Motor neuron (in vitro differentiated cells): ENCODE measurements at regions not wholly inside any gene's neighbourhood (a gene's known extent, or its start where the extent isn't known, plus 50 kb on each side); places are given as distances from the start of the nearest gene placed in this dataset.
A peak's percentile ranks its signal among the peaks of the same experiment; 100 is the strongest.
"Not testable (repeated sequence)": the region's sequence is repeated elsewhere in the genome, so short reads cannot be mapped to it uniquely, and the experiment has no call there.

Source experiments
- ATAC-seq, 8 experiments: fragments of 200-7000 bp; cut with Tn5 transposase; replicated peaks in 6 of 8; 2 replicates each; pipeline ENCODE4 v1.8.0; 2021; ENCODE audit warnings: mild to moderate bottlenecking in 8 of 8, moderate library complexity in 8 of 8
- H3K27ac ChIP-seq, 2 donors: fragments of 250-450 bp; sonication (Bioruptor Pico); 2 replicates each; pipeline ENCODE4 v1.9.0; 2021; ENCODE audit warnings: antibody characterized with exemption in 2 of 2, mild to moderate bottlenecking in 2 of 2, moderate library complexity in 1 of 2
- H3K4me1 ChIP-seq, 2 donors: fragments of 250-450 bp; sonication (Bioruptor Pico); replicated peaks in 1 of 2; 2 replicates each; pipeline ENCODE4 v1.6.1; 2021; ENCODE audit warnings: antibody characterized with exemption in 2 of 2, mild to moderate bottlenecking in 2 of 2, moderate library complexity in 1 of 2
- H3K4me3 ChIP-seq, 5 donors: fragments of 250-450 bp; sonication (Bioruptor Pico); 2 replicates each; pipeline ENCODE4 v1.9.0; 2021; ENCODE audit warnings: antibody characterized with exemption in 5 of 5, mild to moderate bottlenecking in 5 of 5, moderate library complexity in 4 of 5
- WGBS, 10 experiments: fragments of 450-650 bp; shearing (Covaris generic); methylation state at CpG; one replicate each; pipeline ENCODE4 v1.0.0; 2022; 5-methylcytosine and 5-hydroxymethylcytosine counted together
- in situ Hi-C, 9 experiments: fragments of 400-800 bp; cut with MboI; loops; one replicate each; pipeline ENCODE4 v1.15.0; 2021; ENCODE audit warnings: low sequenced_read_pairs in 9 of 9, low pct_unique_long_range_greater_than_20kb in 2 of 9; ENCODE audit not compliant: unreplicated experiment in 9 of 9

- ATAC-seq = peak in 6 of 8 experiments; percentile 73 to 99 (median 98)
- no peak overlapping the region for H3K27ac ChIP-seq
- WGBS, 10 experiments = 0 to 32% (median 20%) methylated on average over 1 to 2 of the region's 3 CpGs; no CpG with 5 or more reads in 5 of the 10 experiments
- H3K4me3 ChIP-seq = no peak overlapping the region
- peaks cover 10 to 11% of the 10 kb centered on the region in 2 donors for H3K4me1 ChIP-seq
- in situ Hi-C loops = no loop called here
Measured at GRCh38 chr10:55747244-55747643, 613.8 kb downstream of the ZWINT start.

GRCh38 chr10:55746002-55746401 is 615.1 kb downstream of the ZWINT start:
- peaks cover 10 to 11% of the 10 kb centered on the region in 2 donors for H3K4me1 ChIP-seq
- H3K4me3 ChIP-seq = no peak overlapping the region
- ATAC-seq = no peak
- no peak overlapping the region for H3K27ac ChIP-seq
- 0 to 100% (median 0%) methylated on average over 1 of the region's 1 CpG; no CpG with 5 or more reads in 5 of the 10 experiments for WGBS, 10 experiments
- in situ Hi-C loops = no loop called here

- WGBS, 10 experiments = 20 to 100% (median 93%) methylated on average over 1 to 2 of the region's 2 CpGs; no CpG with 5 or more reads in 6 of the 10 experiments
- in situ Hi-C loops = no loop called here
- ATAC-seq = no peak
- Histone ChIP-seq H3K27ac (no peak overlapping the region), H3K4me1 (peaks cover 8 to 13% of the 10 kb centered on the region in 2 donors), H3K4me3 (no peak overlapping the region)
Measured at GRCh38 chr10:55742487-55742886, 618.6 kb downstream of the ZWINT start.

- 0 to 51% (median 0%) methylated on average over 1 to 2 of the region's 2 CpGs; no CpG with 5 or more reads in 3 of the 10 experiments for WGBS, 10 experiments
- H3K27ac ChIP-seq, H3K4me1 ChIP-seq, H3K4me3 ChIP-seq, in situ Hi-C loops: not testable (repeated sequence)
- ATAC-seq = peak in 4 of 8 experiments; percentile 21 to 84 (median 72)
Measured at GRCh38 chr10:55740767-55741166, 620.3 kb downstream of the ZWINT start.

GRCh38 chr10:55740110-55740509 is 620.9 kb downstream of the ZWINT start:
- no peak overlapping the region for H3K27ac ChIP-seq
- in situ Hi-C loops = no loop called here
- WGBS, 10 experiments = 0 to 100% (median 82%) methylated on average over 1 to 2 of the region's 2 CpGs
- no peak for ATAC-seq
- H3K4me1 ChIP-seq = peaks cover 0 to 6% of the 10 kb centered on the region in 2 donors
- H3K4me3 ChIP-seq = no peak overlapping the region

GRCh38 chr10:55734112-55734511 is 626.9 kb downstream of the ZWINT start:
- WGBS, 10 experiments = 0 to 94% (median 75%) methylated on average over 2 of the region's 2 CpGs; no CpG with 5 or more reads in 1 of the 10 experiments
- in situ Hi-C loops = no loop called here
- Histone ChIP-seq H3K4me3 (no peak overlapping the region), H3K4me1 (peaks cover 0 to 6% of the 10 kb centered on the region in 2 donors), H3K27ac (no peak overlapping the region)
- ATAC-seq = no peak

- no peak for ATAC-seq
- in situ Hi-C loops = no loop called here
- Histone ChIP-seq H3K4me1 (peaks cover 0 to 6% of the 10 kb centered on the region in 2 donors), H3K27ac (no peak overlapping the region), H3K4me3 (no peak overlapping the region)
- WGBS, 10 experiments = 0 to 100% (median 82%) methylated on average over 1 to 2 of the region's 2 CpGs
Measured at GRCh38 chr10:55704950-55705349, 656.1 kb downstream of the ZWINT start.

GRCh38 chr10:55668326-55668922 is 692.6 kb downstream of the ZWINT start:
- H3K4me1 ChIP-seq = peaks cover 0 to 4% of the 10 kb centered on the region in 2 donors
- WGBS, 10 experiments = 0 to 90% (median 48%) methylated on average over 1 to 2 of the region's 2 CpGs; no CpG with 5 or more reads in 2 of the 10 experiments
- no peak overlapping the region for H3K4me3 ChIP-seq
- no peak overlapping the region for H3K27ac ChIP-seq
- peak in 1 of 8 experiments; percentile 20 for ATAC-seq
- in situ Hi-C loops = no loop called here

GRCh38 chr10:55653531-55653930 is 707.5 kb downstream of the ZWINT start:
- in situ Hi-C loops = no loop called here
- Histone ChIP-seq H3K4me3 (no peak overlapping the region), H3K4me1 (no peaks in the 10 kb centered on the region), H3K27ac (no peak overlapping the region)
- no peak for ATAC-seq

GRCh38 chr10:55641601-55642000 is 719.5 kb downstream of the ZWINT start:
- no peaks in the 10 kb centered on the region for H3K4me1 ChIP-seq
- H3K27ac ChIP-seq = no peak overlapping the region
- no peak overlapping the region for H3K4me3 ChIP-seq
- in situ Hi-C loops = no loop called here
- WGBS, 10 experiments = 100% methylated on average over 1 of the region's 1 CpG; no CpG with 5 or more reads in 8 of the 10 experiments
- ATAC-seq = peak in 1 of 8 experiments; percentile 56

- Histone ChIP-seq H3K4me1 (no peaks in the 10 kb centered on the region), H3K27ac (peak overlapping the region; percentile 61 to 73), H3K4me3 (peak overlapping the region; percentile 60 to 83 (median 71))
- 0 to 2% (median 2%) methylated on average over 1 to 16 of the region's 49 CpGs; no CpG with 5 or more reads in 6 of the 10 experiments for WGBS, 10 experiments
- ATAC-seq = peak; percentile 84 to 96 (median 88)
- in situ Hi-C loops = no loop called here
Measured at GRCh38 chr10:55631071-55631654, 729.9 kb downstream of the ZWINT start.

GRCh38 chr10:55630491-55631056 is 730.5 kb downstream of the ZWINT start:
- peak in 7 of 8 experiments; percentile 5 to 21 (median 15) for ATAC-seq
- WGBS, 10 experiments = 0 to 12% (median 0%) methylated on average over 1 to 10 of the region's 35 CpGs; no CpG with 5 or more reads in 3 of the 10 experiments
- H3K4me3 ChIP-seq = peak overlapping the region; percentile 60 to 83 (median 71)
- in situ Hi-C loops = no loop called here
- H3K4me1 ChIP-seq = no peaks in the 10 kb centered on the region
- peak overlapping the region; percentile 61 to 73 for H3K27ac ChIP-seq

GRCh38 chr10:55629793-55630490 is 731.1 kb downstream of the ZWINT start:
- Histone ChIP-seq H3K4me1 (no peaks in the 10 kb centered on the region), H3K4me3 (peak overlapping the region; percentile 60 to 83 (median 71)), H3K27ac (no peak overlapping the region)
- 0 to 21% (median 10%) methylated on average over 1 to 17 of the region's 21 CpGs; no CpG with 5 or more reads in 1 of the 10 experiments for WGBS, 10 experiments
- in situ Hi-C loops = no loop called here
- peak; percentile 18 to 45 (median 29) for ATAC-seq
